ENCODE measurements at regions not wholly inside any gene's neighbourhood (a gene's known extent, or its start where the extent isn't known, plus 50 kb on each side); places are given as distances from the start of the nearest gene placed in this dataset.

- DNase-seq (ENCODE audit: low spot score), result no peak
Observed at GRCh38 chr2:138176862-138177439, 212.7 kb downstream of the HNMT start.

DNA sequence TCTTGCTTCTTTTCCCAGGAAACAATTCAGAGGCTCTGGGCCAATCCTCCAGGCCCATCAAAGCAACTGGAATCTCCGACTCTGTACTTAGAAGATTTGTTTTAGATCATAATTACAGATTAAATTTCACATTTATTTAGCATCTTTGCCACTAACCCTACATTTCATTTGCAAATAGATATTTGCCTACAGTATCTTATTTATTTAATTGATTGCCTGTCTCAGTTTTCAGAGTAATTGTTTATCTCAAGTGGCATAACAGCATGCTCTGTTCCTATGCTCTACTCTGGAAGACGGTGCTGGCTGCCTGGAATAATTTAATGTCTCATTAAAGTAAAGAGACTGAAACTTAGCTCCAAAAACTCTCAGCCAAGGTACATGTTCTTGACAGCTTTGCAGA is 213.4 kb downstream of the HNMT start:
- DNase-seq (ENCODE audit: low spot score), result no peak

DNA sequence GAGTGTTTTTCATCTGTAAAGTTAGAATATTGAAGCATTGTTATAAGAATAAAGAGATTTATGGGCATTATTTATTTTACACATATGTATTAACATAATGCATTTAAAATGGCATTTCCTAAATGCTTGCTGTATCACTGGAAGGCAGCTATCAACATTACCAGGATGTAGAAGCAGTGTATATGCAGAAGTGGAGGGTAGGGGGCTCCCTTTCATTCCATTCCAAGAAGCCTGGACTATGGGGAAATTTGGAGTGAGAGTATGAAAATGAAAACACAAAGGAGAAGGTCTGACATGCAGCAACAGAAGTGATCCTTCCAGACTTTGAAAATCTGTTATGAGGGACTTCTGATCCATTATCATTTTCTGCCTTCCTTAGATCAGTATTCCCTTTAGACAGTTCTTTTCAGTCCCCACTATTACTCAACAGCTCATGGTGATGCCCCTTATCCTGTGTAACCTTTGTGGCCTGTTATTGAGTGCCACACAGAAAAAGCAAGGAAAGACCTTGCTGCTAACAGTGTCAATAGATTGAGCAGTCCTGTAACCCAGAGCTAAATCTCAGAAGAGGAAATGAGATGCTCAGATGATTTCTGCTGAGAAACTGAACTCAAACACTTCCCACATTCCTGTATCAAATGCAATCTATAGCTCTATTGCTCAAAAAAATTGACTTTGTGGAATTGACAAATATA is 216.6 kb downstream of the HNMT start:
- DNase-seq (ENCODE audit: low spot score), result no peak

- DNase-seq (ENCODE audit: low spot score), result no peak
Observed at GRCh38 chr2:138182250-138182936, 218.1 kb downstream of the HNMT start.

- DNase-seq (ENCODE audit: low spot score), result no peak
Observed at GRCh38 chr2:138182937-138183312, 218.7 kb downstream of the HNMT start.

DNA sequence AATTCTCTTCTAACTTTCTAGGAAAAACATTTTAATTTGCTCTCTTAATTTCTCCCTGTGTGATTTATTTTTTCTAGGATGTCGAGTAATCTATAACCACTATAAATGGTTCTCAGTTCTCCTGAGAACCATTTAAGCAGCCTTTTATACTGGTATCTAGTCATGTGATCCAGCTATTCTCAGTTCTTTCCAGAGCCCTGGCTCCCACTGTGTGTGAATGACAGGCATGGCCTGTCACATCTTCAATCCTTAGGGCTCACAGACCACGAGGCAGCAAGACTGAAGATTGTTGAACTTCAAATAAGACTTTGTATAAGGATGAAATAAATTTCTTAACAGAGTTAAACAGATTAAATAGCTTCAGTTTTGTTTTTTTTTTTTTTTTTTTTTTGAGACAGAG is 219.4 kb downstream of the HNMT start:
- no peak for DNase-seq (ENCODE audit: low spot score)

DNA sequence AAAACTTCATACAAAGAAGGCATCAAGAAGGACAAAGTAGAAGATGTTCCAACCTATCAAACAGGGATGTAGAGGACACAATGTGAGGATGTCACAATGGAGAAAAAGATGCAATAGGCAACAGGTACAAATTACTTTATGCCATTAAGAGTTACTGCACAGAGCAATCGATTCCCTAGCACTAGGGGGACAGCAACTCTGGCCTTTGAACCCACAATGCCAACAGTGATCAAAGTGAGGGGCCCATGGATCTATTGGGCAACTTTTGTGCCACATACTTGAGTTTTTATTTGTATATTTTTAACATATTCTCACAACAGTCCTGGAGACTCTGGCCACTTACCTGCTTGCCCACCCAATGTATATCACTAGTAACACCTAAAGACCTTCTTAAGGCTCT is 220.2 kb downstream of the HNMT start:
- no peak for DNase-seq (ENCODE audit: low spot score)

DNA sequence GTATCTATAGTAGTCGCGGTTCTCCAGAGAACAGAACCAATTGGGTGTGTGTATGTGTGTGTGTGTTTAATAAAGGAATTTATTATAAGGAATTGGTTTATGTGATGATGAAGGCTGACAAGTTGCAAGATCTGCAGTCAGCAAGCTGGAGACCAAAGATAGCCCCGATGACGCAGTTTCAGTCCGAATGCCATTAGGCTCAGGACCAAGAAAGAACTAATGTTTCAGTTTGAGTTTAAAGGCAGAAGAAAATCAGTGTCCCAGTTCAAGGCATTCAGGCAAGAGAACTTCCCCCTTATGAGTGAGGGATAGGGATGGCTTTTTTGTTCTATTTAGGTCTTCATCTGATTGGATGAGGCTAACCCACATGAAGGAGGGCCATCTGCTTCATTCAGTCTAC is 221.6 kb downstream of the HNMT start:
- no peak for DNase-seq (ENCODE audit: low spot score)

DNA sequence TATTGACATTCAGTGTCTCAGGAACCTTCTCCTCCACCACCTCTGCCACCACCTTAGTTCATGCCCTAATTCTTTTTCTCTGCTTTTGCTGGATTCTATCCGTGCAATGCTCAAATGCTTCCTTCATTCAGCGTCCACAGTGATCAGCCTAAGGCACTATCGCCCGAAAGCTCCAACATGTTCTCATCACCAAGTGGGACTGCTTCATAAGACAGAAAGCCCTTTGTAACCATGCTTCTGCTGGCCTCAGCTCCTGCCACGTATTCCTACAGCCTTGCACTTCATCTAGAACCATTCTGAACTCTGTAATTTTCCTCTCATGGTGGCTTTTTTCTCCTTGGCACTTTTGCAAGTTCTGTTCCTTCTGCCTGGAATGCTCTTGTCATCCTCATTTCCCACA is 222.9 kb downstream of the HNMT start:
- DNase-seq (ENCODE audit: low spot score), result no peak

DNA sequence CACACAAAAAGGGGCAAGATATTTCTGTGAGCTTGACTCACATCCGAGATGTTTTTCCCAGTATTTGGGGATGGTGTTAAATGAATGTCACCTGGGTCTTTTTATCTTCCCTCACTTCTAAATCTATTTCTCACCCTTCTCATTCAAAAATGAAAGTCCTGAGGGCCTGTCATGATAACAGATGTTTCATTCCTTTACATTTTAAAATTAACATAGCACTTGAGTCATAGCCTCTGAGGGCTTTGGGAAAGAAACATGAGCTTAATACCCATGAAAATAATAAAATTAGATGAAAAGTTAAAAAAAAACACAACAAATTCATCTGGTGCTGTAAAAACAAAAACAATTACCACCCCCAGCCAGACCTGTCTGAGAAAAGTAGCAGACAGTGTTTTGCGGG is 226.7 kb downstream of the HNMT start:
- DNase-seq (ENCODE audit: low spot score), result no peak

DNA sequence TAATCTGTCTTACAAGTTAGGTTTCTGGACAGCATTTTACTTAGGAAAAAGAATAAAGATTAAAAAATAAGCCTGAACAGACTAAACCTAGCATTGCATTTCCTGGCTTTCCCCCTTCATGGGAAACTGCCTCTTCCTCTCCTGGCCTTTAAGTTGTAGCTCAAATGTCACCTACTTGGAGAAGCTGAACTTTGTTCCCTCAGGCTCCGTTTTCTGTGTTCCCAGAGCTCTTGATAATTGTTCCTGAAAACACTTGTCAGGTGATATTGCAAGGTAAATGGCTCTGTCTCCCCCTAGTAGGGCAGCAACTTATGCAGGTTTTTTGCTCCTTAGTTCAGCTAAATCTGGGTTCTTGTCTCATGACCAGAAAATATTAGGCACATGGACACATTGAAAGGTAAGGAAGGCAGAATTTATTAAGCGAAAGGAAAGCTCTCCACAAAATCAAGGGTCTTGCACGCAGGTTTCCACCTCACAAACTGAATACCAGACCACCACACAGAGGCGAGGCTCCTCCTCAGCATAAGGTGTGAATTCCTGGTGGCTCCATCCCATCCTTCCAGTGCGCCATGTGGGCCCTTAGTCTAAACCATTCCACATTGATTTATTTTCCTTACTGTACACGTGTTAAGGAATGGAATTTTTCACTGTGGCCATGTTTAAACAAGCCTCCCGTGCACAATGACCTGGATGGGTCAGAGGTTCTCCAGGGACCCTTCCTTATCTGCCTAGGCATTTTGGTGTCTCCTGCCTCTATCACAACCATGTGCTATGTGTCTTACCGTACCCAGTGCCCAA is 229.3 kb downstream of the HNMT start:
- no peak for DNase-seq (ENCODE audit: low spot score)

DNA sequence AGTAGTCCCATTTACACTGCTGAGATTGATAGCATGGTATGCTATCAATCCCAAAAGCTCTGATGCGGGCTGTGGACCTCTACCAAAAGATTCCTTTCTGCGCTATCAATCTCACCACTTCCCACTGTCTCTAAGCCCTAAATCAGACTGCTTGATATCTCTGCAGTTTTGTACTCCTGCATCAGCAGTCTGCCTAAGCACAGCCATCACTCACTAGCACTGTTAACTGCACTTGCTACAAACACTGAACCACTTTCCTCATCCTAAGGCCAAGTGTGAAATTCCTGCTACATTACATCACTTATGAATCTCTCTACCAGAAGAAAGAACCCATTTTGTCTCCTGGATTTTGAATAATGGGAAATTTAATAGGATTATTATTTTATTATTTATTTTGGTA is 237.0 kb downstream of the HNMT start:
- DNase-seq (ENCODE audit: low spot score), result no peak

DNA sequence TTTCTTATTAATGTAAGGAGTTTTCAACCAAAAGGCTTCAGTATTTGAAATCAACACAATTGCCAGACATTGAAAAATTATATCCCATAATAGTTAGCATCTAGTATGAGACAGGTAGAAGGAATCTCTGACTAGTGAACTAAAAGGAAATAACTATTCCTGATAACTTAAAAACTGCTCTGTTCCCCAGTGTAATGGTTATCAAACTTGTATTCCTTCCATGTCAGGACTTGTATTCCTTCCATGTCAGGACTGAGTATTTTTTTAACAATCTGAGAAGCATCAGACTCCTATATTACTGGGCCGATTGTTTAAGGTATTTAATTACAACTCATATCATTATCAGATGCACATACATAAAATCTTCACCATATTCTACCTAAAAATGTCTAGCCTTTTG is 238.5 kb downstream of the HNMT start:
- DNase-seq (ENCODE audit: low spot score), result no peak

- no peak for DNase-seq (ENCODE audit: low spot score)
Observed at GRCh38 chr2:138205281-138205680, 241.0 kb downstream of the HNMT start.

DNA sequence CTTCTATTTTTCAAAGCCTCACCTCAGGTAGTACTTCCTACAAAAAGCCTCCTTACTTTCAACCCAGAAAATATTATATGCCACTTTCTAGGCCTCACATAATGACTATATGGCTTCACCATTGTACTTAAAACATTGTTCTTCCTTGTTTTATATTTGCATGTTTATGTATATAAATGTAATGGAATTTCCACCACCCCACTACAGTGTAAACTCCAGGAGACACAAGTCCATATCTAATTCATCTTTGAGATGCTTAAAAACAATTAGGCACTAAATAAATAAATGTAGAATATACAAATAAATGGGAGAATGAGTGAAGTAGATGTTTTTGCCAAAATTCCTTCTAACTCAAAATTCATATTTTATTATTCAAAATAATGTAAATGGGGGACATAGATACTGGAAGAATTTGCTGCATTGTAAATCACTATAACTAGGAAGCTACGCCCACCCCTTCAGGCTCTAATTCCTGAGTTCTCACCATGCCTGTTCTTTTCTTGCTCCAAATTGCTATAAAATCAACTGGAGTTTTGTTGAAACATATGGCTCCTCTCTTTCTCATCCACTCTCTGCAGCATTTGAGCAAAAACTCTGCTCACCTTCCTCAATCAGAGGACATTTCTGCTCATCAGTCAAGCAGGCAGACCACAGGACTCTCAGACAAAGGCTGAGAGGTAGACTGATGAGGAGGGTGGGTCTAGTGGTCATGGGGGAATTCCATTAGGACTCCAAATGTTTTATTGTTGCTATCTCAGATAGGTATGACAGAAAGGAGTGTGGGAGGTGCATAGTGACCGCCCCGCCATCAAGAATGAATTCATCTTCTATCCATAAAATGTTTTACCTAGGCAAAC is 243.0 kb downstream of the HNMT start:
- no peak for DNase-seq (ENCODE audit: low spot score)

GRCh38 chr2:138209009-138209408 is 244.7 kb downstream of the HNMT start:
- DNase-seq (ENCODE audit: low spot score), result no peak

DNA sequence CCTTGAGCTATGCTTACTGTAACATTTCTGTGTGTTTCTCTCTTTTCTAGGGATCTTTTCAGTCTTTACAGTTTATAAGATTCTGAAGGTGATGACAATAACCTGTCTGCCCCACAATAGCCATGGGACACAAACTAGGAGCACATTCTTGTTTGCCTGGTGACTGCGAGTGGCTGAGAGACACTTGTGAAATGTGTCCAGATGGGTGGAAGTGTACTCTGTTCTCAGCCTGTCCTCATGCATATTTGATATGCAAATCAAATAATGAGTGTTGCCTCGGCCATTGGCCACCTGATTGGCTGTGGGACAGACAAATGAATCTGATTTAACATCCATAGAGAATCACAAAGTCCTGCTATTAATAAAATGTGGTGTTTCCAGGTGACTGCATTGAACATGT is 246.2 kb downstream of the HNMT start:
- no peak for DNase-seq (ENCODE audit: low spot score)

- no peak for DNase-seq (ENCODE audit: low spot score)
Observed at GRCh38 chr2:138212434-138212833, 248.2 kb downstream of the HNMT start.

DNA sequence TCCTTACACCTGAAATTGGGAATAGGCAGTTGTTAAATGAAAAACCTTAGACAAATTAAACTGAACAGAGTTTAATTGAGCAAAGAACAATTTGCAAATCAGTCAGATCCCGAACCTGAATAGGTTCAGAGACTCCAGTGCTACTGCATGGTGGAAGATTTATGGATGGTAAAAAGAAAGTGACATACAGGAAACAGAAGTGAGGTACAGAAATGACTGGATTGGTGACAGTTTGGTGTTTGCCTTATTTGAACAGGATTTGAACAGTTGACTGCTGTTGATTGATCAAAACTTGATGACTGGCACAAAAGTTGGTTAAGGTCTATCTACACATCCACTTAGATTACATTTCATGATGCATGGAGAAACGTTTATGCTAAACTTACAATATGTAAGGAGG is 248.8 kb downstream of the HNMT start:
- no peak for DNase-seq (ENCODE audit: low spot score)

DNA sequence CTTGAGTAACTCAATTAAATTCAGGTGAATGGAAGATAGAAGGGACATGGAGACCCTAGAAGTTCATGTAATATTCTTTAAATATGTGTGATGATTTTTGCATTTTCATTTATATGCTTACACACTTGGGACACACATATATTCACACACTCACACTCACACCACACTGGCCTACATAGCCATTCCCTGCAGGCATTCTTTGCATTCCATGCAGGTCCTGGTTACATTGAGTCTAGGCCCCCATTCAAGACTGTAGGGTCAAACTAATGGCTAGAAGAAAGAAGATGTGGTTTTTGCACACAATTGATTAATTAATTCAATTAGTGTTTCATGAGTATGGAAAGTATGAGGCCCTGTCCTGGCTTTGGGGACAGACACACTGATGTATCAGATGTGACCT is 249.4 kb downstream of the HNMT start:
- DNase-seq (ENCODE audit: low spot score), result no peak

DNA sequence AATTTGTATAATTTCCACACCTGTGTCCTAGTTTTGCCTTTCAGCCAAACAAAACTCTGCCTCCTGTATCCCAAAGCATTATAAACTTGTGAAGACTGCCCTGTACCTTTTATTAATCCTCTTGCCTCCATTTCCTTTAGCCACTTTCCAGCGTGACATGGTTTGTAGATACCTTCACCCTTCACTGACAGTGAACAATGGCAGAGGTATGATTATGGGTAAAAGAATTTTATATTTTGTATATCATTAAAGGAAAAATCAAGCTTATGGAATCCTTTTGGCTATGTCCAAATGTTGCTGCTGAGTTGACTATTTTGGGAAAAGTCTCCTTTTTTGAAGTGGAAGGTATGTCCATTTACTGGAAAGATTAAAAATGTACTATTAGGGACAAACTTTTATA is 251.7 kb downstream of the HNMT start:
- DNase-seq (ENCODE audit: low spot score), result no peak

DNA sequence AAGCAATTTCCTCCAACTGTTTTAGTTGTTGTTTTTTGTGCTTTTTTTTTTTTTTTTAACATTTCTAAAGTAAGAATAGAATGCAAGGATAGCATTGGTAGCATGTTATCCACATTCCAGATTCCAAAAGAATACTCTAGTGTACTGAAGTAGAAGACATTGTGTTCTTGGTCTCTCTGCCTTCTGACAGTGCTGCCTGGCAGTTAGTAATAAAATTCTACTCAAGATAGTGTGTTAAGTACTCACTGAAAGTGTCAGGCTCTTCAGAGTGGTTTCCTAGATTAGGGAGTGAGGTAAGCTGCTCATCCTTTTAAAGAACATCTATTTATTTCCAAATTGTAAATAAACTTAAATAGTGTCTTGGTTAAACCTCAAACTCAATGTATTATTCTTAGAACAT is 253.7 kb downstream of the HNMT start:
- no peak for DNase-seq (ENCODE audit: low spot score)
